HG02588 (cell line): ENCODE measurements at regions not wholly inside any gene's neighbourhood (a gene's known extent, or its start where the extent isn't known, plus 50 kb on each side); places are given as distances from the start of the nearest gene placed in this dataset.

Source experiments
- ATAC-seq: cut with Tn5 transposase; IDR thresholded peaks from one replicate; pipeline ENCODE4 v1.9.1; 2021; ENCODE audit warnings: mild to moderate bottlenecking, moderate library complexity; ENCODE audit not compliant: unreplicated experiment

GRCh38 chr3:118744186-118744585 lies 290.5 kb downstream of the IGSF11 start:
- no peak for ATAC-seq

GRCh38 chr3:118754406-118755252 lies 280.0 kb downstream of the IGSF11 start:
- no peak for ATAC-seq

- ATAC-seq = no peak
Measured at GRCh38 chr3:118755253-118755801, 279.3 kb downstream of the IGSF11 start.

GRCh38 chr3:118760585-118761290 lies 273.9 kb downstream of the IGSF11 start:
- no peak for ATAC-seq

GRCh38 chr3:118761291-118761606 lies 273.4 kb downstream of the IGSF11 start:
- no peak for ATAC-seq

GRCh38 chr3:118765636-118766305 lies 268.9 kb downstream of the IGSF11 start:
- ATAC-seq = no peak

- ATAC-seq = no peak
Measured at GRCh38 chr3:118766306-118766669, 268.4 kb downstream of the IGSF11 start.

- no peak for ATAC-seq
Measured at GRCh38 chr3:118772036-118772435, 262.6 kb downstream of the IGSF11 start.

GRCh38 chr3:118772547-118773011 lies 262.1 kb downstream of the IGSF11 start:
- peak; percentile 98 for ATAC-seq

GRCh38 chr3:118775021-118775420 lies 259.6 kb downstream of the IGSF11 start:
- ATAC-seq = no peak

- ATAC-seq = no peak
Measured at GRCh38 chr3:118778201-118778600, 256.4 kb downstream of the IGSF11 start.

- no peak for ATAC-seq
Measured at GRCh38 chr3:118781232-118781631, 253.4 kb downstream of the IGSF11 start.

GRCh38 chr3:118781839-118782238 lies 252.8 kb downstream of the IGSF11 start:
- no peak for ATAC-seq

GRCh38 chr3:118782755-118783202 lies 251.9 kb downstream of the IGSF11 start:
- ATAC-seq = peak; percentile 89

- no peak for ATAC-seq
Measured at GRCh38 chr3:118785415-118785814, 249.2 kb downstream of the IGSF11 start.

GRCh38 chr3:118791246-118791645 lies 243.4 kb downstream of the IGSF11 start:
- ATAC-seq = no peak

GRCh38 chr3:118792191-118792590 lies 242.5 kb downstream of the IGSF11 start:
- ATAC-seq = no peak

GRCh38 chr3:118793176-118793575 lies 241.5 kb downstream of the IGSF11 start:
- no peak for ATAC-seq

- no peak for ATAC-seq
Measured at GRCh38 chr3:118799303-118799702, 235.3 kb downstream of the IGSF11 start.

- ATAC-seq = no peak
Measured at GRCh38 chr3:118801899-118802298, 232.7 kb downstream of the IGSF11 start.

- no peak for ATAC-seq
Measured at GRCh38 chr3:118802325-118803095, 232.1 kb downstream of the IGSF11 start.
